ENCODE measurements at regions not wholly inside any gene's neighbourhood (a gene's known extent, or its start where the extent isn't known, plus 50 kb on each side); places are given as distances from the start of the nearest gene placed in this dataset.

- H4K91ac ChIP-seq (ENCODE audit: insufficient read depth, low read depth, low read length), result no peak overlapping the region
- no peaks in the 10 kb centered on the region for H3K9me1 ChIP-seq (ENCODE audit: insufficient read depth, low read length)
- no peak overlapping the region for H3K9ac ChIP-seq (ENCODE audit: low read depth, low read length)
- in situ Hi-C loops (cut with MboI; ENCODE audit: low sequenced_read_pairs), result no loop called here
- H2AK9ac ChIP-seq (replicated peaks; ENCODE audit: low read depth, low read length, poor library complexity), result no peak overlapping the region
- H3K79me1 ChIP-seq (ENCODE audit: low read depth in 1 of 2, low read length in 2 of 2), result no peaks in the 10 kb centered on the region
- H3K18ac ChIP-seq (ENCODE audit: low read depth, low read length), result no peak overlapping the region
- ChIA-PET CTCF (no interaction called here), POLR2A (ENCODE audit: unreplicated experiment) (no interaction called here)
- no peaks in the 10 kb centered on the region for H3K4me1 ChIP-seq (ENCODE audit: control insufficient read depth, insufficient read depth, low read length)
- dilution Hi-C loops (cut with HindIII; ENCODE audit: low sequenced_read_pairs, unreplicated experiment), result no loop called here
- H4K5ac ChIP-seq (ENCODE audit: low read depth, low read length), result no peak overlapping the region
- H3K9me3 ChIP-seq (ENCODE audit: control insufficient read depth, insufficient read depth, low read length), result peaks cover 2% of the 10 kb centered on the region; the same call in 1 of the 2 replicates
- no TSS peak for BruUV-seq (replicated peaks)
- H3K4me3 ChIP-seq (ENCODE audit: insufficient read depth, low read depth, low read length), result no peak overlapping the region
- no peak overlapping the region for H2AK5ac ChIP-seq (ENCODE audit: low read depth, low read length)
- TF ChIP-seq MXI1 (IDR thresholded peaks at IDR 0.05; ENCODE audit: borderline replicate concordance, low read depth, low read length) (no peak), USF2 (IDR thresholded peaks at IDR 0.05; ENCODE audit: low read depth, low read length) (no peak), ELK1 (IDR thresholded peaks at IDR 0.05; ENCODE audit: borderline replicate concordance, low read depth, low read length) (no peak), MAZ (IDR thresholded peaks at IDR 0.05; ENCODE audit: borderline replicate concordance, low read depth, low read length) (no peak), RAD21 (IDR thresholded peaks at IDR 0.05; ENCODE audit: low read length) (no peak), MAFK (IDR thresholded peaks at IDR 0.05; ENCODE audit: low read depth, low read length) (no peak), RFX5 (IDR thresholded peaks at IDR 0.05; ENCODE audit: low read depth, low read length) (no peak), FOS (IDR thresholded peaks at IDR 0.05; ENCODE audit: low read depth, low read length) (no peak), CTCF (conservative IDR thresholded peaks at IDR 0.05; ENCODE audit: low read depth, low read length) (no peak), BHLHE40 (IDR thresholded peaks at IDR 0.05; ENCODE audit: low read depth, low read length) (no peak), NFE2L2 (IDR thresholded peaks at IDR 0.05; ENCODE audit: low read depth, low read length) (no peak), POLR2A (IDR thresholded peaks at IDR 0.05; ENCODE audit: low read depth, low read length) (no peak), SMC3 (IDR thresholded peaks at IDR 0.05; ENCODE audit: low read depth, low read length) (no peak), CEBPB (IDR thresholded peaks at IDR 0.05; ENCODE audit: low read depth, low read length) (no peak)
- no peak overlapping the region for H2BK15ac ChIP-seq (ENCODE audit: low read depth, low read length)
- no peak overlapping the region for H3K27ac ChIP-seq (ENCODE audit: insufficient read depth, low read length)
- H2BK20ac ChIP-seq (ENCODE audit: low read depth, low read length), result no peak overlapping the region
- H3K23ac ChIP-seq (ENCODE audit: low read depth, low read length), result no peak overlapping the region
- no peak overlapping the region for H3K56ac ChIP-seq (ENCODE audit: extremely low read depth, insufficient read depth, low read length)
- H2BK5ac ChIP-seq (ENCODE audit: low read depth, low read length, poor library complexity, severe bottlenecking), result no peak overlapping the region
- DNase-seq (no peak), ATAC-seq (ENCODE audit: low read depth) (no peak)
- H3K14ac ChIP-seq (replicated peaks; ENCODE audit: low read depth, low read length), result no peak overlapping the region
- H2BK120ac ChIP-seq (ENCODE audit: low read depth, low read length), result no peak overlapping the region
- no peaks in the 10 kb centered on the region for H3K27me3 ChIP-seq (ENCODE audit: control insufficient read depth, insufficient read depth, low read length)
- intact Hi-C loops (cut with micrococcal nuclease), result no loop called here
- H3K36me3 ChIP-seq (ENCODE audit: control insufficient read depth, insufficient read depth, low read length), result no peaks in the 10 kb centered on the region
- no peak overlapping the region for H3K4me2 ChIP-seq (ENCODE audit: low read depth, low read length)
- no peak overlapping the region for H3K4ac ChIP-seq (ENCODE audit: low read depth, low read length)
- no peak overlapping the region for H2AFZ ChIP-seq (replicated peaks; ENCODE audit: low read length, poor library complexity)
- no peak overlapping the region for H4K8ac ChIP-seq (ENCODE audit: low read depth in 2 of 2, low read length in 2 of 2)
- no peaks in the 10 kb centered on the region for H4K20me1 ChIP-seq (ENCODE audit: insufficient read depth, low read length)
- WGBS, 2 experiments (ENCODE audit: extremely low coverage in 2 of 2, insufficient read length in 1 of 2), result no CpG with 5 or more reads among the region's 1 CpG
Observed at GRCh38 chr4:45409536-45409935, 683.2 kb upstream of the GNPDA2 start.

Data from IMR-90 (cell line).